GM12878 (cell line): ENCODE measurements at regions not wholly inside any gene's neighbourhood (a gene's known extent, or its start where the extent isn't known, plus 50 kb on each side); places are given as distances from the start of the nearest gene placed in this dataset.

ENCODE experiments used
- ATAC-seq: fragments of 200-7000 bp; cut with Tn5 transposase; 3 replicates; pipeline ENCODE4 v1.9.1; 2020; ENCODE audit warnings: mild to moderate bottlenecking, moderate library complexity
- BruUV-seq: library from RNA; stranded (reverse); fragments of 400-500 nt; replicated peaks from 2 replicates; lab custom pipeline; 2021; lab: Mats Ljungman, UMichigan
- CTCF ChIA-PET: fragments of 300-600 bp; sonication (Branson Sonifier 250); formaldehyde crosslinking; extraction: SDS; loops from one replicate; lab custom pipeline; 2021; ENCODE audit warnings: inconsistent platforms; lab: Yijun Ruan, JAX
- POLR2A ChIA-PET: fragments of 350-600 bp; formaldehyde crosslinking; extraction: SDS; loops from one replicate; lab custom pipeline; 2021; ENCODE audit warnings: inconsistent platforms; lab: Charles Lee
- RAD21 ChIA-PET: fragments of 300-600 bp; sonication (Branson Sonifier 250); formaldehyde crosslinking; loops from one replicate; lab custom pipeline; 2023; ENCODE audit warnings: antibody characterized with exemption; ENCODE audit not compliant: unreplicated experiment; lab: Charles Lee
- SMC1A ChIA-PET: fragments of 300-600 bp; sonication (Branson Sonifier 250); formaldehyde crosslinking; loops from one replicate; lab custom pipeline; 2023; ENCODE audit not compliant: unreplicated experiment, uncharacterized antibody; lab: Charles Lee
- DNase-seq: peaks from one replicate; pipeline ENCODE4 v3.0.0-alpha.2; 2011; ENCODE audit warnings: low read depth, low spot score
- FAIRE-seq: peaks from 3 replicates; lab custom pipeline; 2011; peaks lifted over from hg19 to GRCh38; lab: Jason Lieb, UNC
- H2AFZ ChIP-seq: 2 replicates; pipeline ENCODE4 v1.6.0; 2011; ENCODE audit warnings: low read depth, low read length, control low read depth; ENCODE audit not compliant: control insufficient read depth
- H3K27ac ChIP-seq: 2 replicates; pipeline ENCODE4 v1.5.1; 2011; ENCODE audit warnings: control low read depth; ENCODE audit not compliant: control insufficient read depth, insufficient read depth
- H3K27me3 ChIP-seq, 2 experiments: replicated peaks in 1 of 2; 2 replicates each; pipeline versions ENCODE4 v1.6.0 to v1.6.1; 2011; ENCODE audit warnings: low read length in 1 of 2; ENCODE audit not compliant: control insufficient read depth in 2 of 2, insufficient read depth in 2 of 2
- H3K36me3 ChIP-seq, 2 experiments: 2 replicates each; pipeline ENCODE4 v1.5.1; 2011; ENCODE audit warnings: low read length in 1 of 2; ENCODE audit not compliant: control insufficient read depth in 2 of 2, insufficient read depth in 2 of 2
- H3K4me1 ChIP-seq: 2 replicates; pipeline ENCODE4 v1.6.1; 2011; ENCODE audit warnings: mild to moderate bottlenecking, low read length, moderate library complexity, mixed read lengths; ENCODE audit not compliant: control insufficient read depth, insufficient read depth
- H3K4me2 ChIP-seq: 2 replicates; pipeline ENCODE4 v1.6.0; 2011; ENCODE audit warnings: control low read depth; ENCODE audit not compliant: control insufficient read depth, insufficient read depth
- H3K4me3 ChIP-seq: fragments of 200-600 bp; sonication (generic); 2 replicates; pipeline ENCODE4 v1.5.1; 2016
- H3K79me2 ChIP-seq: 2 replicates; pipeline ENCODE4 v1.6.0; 2011; ENCODE audit warnings: low read length; ENCODE audit not compliant: control insufficient read depth, insufficient read depth
- H3K9ac ChIP-seq: 2 replicates; pipeline ENCODE4 v1.8.0; 2011; ENCODE audit warnings: low read length, control low read depth, mixed read lengths; ENCODE audit not compliant: control insufficient read depth, insufficient read depth
- H3K9me3 ChIP-seq: replicated peaks from 3 replicates; pipeline ENCODE4 v1.5.1; 2011; ENCODE audit warnings: mild to moderate bottlenecking, low read length; ENCODE audit not compliant: control insufficient read depth, insufficient read depth
- H4K20me1 ChIP-seq: 2 replicates; pipeline ENCODE4 v1.6.0; 2011; ENCODE audit not compliant: control insufficient read depth, insufficient read depth
- BMI1 ChIP-seq: fragments of 450-650 bp; IDR thresholded peaks from 2 replicates; pipeline ENCODE4 v1.6.1; 2016; ENCODE audit warnings: mild to moderate bottlenecking, moderate library complexity, borderline replicate concordance
- DPF2 ChIP-seq: fragments of 450-650 bp; IDR thresholded peaks from 2 replicates; pipeline ENCODE4 v1.6.1; 2017; ENCODE audit warnings: mild to moderate bottlenecking
- LARP7 ChIP-seq: fragments of 450-650 bp; IDR thresholded peaks from 2 replicates; pipeline ENCODE4 v1.6.1; 2017; ENCODE audit warnings: mild to moderate bottlenecking
- POLR2AphosphoS5 ChIP-seq: IDR thresholded peaks from 2 replicates; pipeline ENCODE4 v1.6.1; 2011; ENCODE audit warnings: mild to moderate bottlenecking, low read length, inconsistent platforms
- RFX5 ChIP-seq: IDR thresholded peaks from 2 replicates; pipeline ENCODE4 v1.6.1; 2011; ENCODE audit warnings: low read depth, low read length, improper control_type of control experiment
- RUNX3 ChIP-seq: IDR thresholded peaks from 2 replicates; pipeline ENCODE4 v1.6.1; 2012; ENCODE audit warnings: low read length, inconsistent platforms
- TARDBP ChIP-seq: IDR thresholded peaks from 2 replicates; pipeline ENCODE4 v1.6.1; 2016; ENCODE audit warnings: borderline replicate concordance
- WGBS: methylation state at CpG from one replicate; pipeline ENCODE4 v1.1.6; 2016; ENCODE audit warnings: low lambda C conversion rate; ENCODE audit not compliant: insufficient replicate concordance, insufficient coverage; ENCODE audit errors: missing lambda C conversion rate; 5-methylcytosine and 5-hydroxymethylcytosine counted together
- in situ Hi-C: fragments of 300-500 bp; cut with MboI; formaldehyde crosslinking; loops from 9 replicates; pipeline ENCODE4 v1.14.3; 2018; ENCODE audit warnings: mixed read lengths
- intact Hi-C: fragments of 100-400 bp; cut with micrococcal nuclease; formaldehyde crosslinking; loops from one replicate; pipeline ENCODE4 v1.14.2; 2022; ENCODE audit not compliant: unreplicated experiment
- TF ChIP-seq, protein P1 (sequence below): fragments of 450-650 bp; IDR thresholded peaks from 2 replicates; pipeline ENCODE4 v1.6.1; 2017; ENCODE audit warnings: low read depth, mild to moderate bottlenecking, moderate library complexity
- TF ChIP-seq, protein P2 (sequence below): fragments of 450-650 bp; IDR thresholded peaks from 2 replicates; pipeline ENCODE4 v1.6.1; 2014; ENCODE audit warnings: mild to moderate bottlenecking
- TF ChIP-seq, protein P3 (sequence below): fragments of 450-650 bp; IDR thresholded peaks from 2 replicates; pipeline ENCODE4 v1.6.1; 2016; ENCODE audit warnings: mild to moderate bottlenecking
- TF ChIP-seq, protein P4 (sequence below): fragments of 450-650 bp; IDR thresholded peaks from 2 replicates; pipeline ENCODE4 v1.6.1; 2017; ENCODE audit warnings: mild to moderate bottlenecking
- TF ChIP-seq, protein P5 (sequence below): fragments of 450-650 bp; IDR thresholded peaks from 2 replicates; pipeline ENCODE4 v1.6.1; 2017; ENCODE audit warnings: mild to moderate bottlenecking, low read depth, inconsistent platforms; ENCODE audit not compliant: poor library complexity, severe bottlenecking

DNA sequence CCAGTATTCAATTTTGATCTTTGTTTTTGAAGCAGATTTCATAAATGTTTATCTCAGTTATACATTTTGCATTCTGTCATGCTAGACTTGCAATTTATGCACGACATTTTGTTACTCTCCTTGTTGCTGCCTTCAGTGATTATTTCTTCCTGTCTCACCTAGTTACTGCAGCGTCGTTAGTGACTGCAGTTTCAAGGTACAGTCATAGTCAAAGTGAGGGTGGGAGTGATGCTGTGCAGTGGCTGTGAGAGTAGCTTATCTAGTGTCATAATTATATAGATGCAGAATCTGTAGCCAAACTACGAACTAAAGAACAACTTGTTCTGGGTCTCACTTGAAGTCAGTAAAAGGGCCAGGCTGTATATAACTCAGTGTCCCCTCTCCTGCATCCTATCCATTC, 69.8 kb downstream of the GPR101 start:
- no peak overlapping the region for H3K4me3 ChIP-seq
- ATAC-seq (no peak), DNase-seq (no peak), FAIRE-seq (no peak)
- ChIA-PET POLR2A (no interaction called here), CTCF (no interaction called here), SMC1A (no interaction called here), RAD21 (no interaction called here)
- intact Hi-C loops (no loop called here), in situ Hi-C loops (no loop called here)
- H3K36me3 ChIP-seq: no peaks in the 10 kb centered on the region
- H3K27me3 ChIP-seq: no peaks in the 10 kb centered on the region
- H2AFZ ChIP-seq: no peak overlapping the region
- H3K4me2 ChIP-seq: no peak overlapping the region
- WGBS: 15% methylated on average over 4 of the region's 4 CpGs
- no peak overlapping the region for H3K27ac ChIP-seq
- H4K20me1 ChIP-seq: no peaks in the 10 kb centered on the region
- no TSS peak for BruUV-seq
- H3K4me1 ChIP-seq: no peaks in the 10 kb centered on the region
- H3K79me2 ChIP-seq: no peaks in the 10 kb centered on the region
- H3K9ac ChIP-seq: no peak overlapping the region
- no peaks in the 10 kb centered on the region for H3K9me3 ChIP-seq
- no peak for TF ChIP-seq BMI1
- TF ChIP-seq, protein P1, sequence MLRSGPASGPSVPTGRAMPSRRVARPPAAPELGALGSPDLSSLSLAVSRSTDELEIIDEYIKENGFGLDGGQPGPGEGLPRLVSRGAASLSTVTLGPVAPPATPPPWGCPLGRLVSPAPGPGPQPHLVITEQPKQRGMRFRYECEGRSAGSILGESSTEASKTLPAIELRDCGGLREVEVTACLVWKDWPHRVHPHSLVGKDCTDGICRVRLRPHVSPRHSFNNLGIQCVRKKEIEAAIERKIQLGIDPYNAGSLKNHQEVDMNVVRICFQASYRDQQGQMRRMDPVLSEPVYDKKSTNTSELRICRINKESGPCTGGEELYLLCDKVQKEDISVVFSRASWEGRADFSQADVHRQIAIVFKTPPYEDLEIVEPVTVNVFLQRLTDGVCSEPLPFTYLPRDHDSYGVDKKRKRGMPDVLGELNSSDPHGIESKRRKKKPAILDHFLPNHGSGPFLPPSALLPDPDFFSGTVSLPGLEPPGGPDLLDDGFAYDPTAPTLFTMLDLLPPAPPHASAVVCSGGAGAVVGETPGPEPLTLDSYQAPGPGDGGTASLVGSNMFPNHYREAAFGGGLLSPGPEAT: no peak
- TF ChIP-seq, protein P2, sequence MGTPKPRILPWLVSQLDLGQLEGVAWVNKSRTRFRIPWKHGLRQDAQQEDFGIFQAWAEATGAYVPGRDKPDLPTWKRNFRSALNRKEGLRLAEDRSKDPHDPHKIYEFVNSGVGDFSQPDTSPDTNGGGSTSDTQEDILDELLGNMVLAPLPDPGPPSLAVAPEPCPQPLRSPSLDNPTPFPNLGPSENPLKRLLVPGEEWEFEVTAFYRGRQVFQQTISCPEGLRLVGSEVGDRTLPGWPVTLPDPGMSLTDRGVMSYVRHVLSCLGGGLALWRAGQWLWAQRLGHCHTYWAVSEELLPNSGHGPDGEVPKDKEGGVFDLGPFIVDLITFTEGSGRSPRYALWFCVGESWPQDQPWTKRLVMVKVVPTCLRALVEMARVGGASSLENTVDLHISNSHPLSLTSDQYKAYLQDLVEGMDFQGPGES: no peak
- TF ChIP-seq LARP7: no peak
- TF ChIP-seq TARDBP: no peak
- TF ChIP-seq, protein P3, sequence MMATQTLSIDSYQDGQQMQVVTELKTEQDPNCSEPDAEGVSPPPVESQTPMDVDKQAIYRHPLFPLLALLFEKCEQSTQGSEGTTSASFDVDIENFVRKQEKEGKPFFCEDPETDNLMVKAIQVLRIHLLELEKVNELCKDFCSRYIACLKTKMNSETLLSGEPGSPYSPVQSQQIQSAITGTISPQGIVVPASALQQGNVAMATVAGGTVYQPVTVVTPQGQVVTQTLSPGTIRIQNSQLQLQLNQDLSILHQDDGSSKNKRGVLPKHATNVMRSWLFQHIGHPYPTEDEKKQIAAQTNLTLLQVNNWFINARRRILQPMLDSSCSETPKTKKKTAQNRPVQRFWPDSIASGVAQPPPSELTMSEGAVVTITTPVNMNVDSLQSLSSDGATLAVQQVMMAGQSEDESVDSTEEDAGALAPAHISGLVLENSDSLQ: no peak
- no peak for TF ChIP-seq POLR2AphosphoS5
- no peak for TF ChIP-seq DPF2
- no peak for TF ChIP-seq RUNX3
- TF ChIP-seq RFX5: no peak
- TF ChIP-seq, protein P4, sequence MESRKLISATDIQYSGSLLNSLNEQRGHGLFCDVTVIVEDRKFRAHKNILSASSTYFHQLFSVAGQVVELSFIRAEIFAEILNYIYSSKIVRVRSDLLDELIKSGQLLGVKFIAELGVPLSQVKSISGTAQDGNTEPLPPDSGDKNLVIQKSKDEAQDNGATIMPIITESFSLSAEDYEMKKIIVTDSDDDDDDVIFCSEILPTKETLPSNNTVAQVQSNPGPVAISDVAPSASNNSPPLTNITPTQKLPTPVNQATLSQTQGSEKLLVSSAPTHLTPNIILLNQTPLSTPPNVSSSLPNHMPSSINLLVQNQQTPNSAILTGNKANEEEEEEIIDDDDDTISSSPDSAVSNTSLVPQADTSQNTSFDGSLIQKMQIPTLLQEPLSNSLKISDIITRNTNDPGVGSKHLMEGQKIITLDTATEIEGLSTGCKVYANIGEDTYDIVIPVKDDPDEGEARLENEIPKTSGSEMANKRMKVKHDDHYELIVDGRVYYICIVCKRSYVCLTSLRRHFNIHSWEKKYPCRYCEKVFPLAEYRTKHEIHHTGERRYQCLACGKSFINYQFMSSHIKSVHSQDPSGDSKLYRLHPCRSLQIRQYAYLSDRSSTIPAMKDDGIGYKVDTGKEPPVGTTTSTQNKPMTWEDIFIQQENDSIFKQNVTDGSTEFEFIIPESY: no peak
- TF ChIP-seq, protein P5, sequence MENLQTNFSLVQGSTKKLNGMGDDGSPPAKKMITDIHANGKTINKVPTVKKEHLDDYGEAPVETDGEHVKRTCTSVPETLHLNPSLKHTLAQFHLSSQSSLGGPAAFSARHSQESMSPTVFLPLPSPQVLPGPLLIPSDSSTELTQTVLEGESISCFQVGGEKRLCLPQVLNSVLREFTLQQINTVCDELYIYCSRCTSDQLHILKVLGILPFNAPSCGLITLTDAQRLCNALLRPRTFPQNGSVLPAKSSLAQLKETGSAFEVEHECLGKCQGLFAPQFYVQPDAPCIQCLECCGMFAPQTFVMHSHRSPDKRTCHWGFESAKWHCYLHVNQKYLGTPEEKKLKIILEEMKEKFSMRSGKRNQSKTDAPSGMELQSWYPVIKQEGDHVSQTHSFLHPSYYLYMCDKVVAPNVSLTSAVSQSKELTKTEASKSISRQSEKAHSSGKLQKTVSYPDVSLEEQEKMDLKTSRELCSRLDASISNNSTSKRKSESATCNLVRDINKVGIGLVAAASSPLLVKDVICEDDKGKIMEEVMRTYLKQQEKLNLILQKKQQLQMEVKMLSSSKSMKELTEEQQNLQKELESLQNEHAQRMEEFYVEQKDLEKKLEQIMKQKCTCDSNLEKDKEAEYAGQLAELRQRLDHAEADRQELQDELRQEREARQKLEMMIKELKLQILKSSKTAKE: no peak
